ENCODE measurements at regions not wholly inside any gene's neighbourhood (a gene's known extent, or its start where the extent isn't known, plus 50 kb on each side); places are given as distances from the start of the nearest gene placed in this dataset.

- no peak for TF ChIP-seq POLR2A (IDR thresholded peaks at IDR 0.05)
- TF ChIP-seq, protein P1, sequence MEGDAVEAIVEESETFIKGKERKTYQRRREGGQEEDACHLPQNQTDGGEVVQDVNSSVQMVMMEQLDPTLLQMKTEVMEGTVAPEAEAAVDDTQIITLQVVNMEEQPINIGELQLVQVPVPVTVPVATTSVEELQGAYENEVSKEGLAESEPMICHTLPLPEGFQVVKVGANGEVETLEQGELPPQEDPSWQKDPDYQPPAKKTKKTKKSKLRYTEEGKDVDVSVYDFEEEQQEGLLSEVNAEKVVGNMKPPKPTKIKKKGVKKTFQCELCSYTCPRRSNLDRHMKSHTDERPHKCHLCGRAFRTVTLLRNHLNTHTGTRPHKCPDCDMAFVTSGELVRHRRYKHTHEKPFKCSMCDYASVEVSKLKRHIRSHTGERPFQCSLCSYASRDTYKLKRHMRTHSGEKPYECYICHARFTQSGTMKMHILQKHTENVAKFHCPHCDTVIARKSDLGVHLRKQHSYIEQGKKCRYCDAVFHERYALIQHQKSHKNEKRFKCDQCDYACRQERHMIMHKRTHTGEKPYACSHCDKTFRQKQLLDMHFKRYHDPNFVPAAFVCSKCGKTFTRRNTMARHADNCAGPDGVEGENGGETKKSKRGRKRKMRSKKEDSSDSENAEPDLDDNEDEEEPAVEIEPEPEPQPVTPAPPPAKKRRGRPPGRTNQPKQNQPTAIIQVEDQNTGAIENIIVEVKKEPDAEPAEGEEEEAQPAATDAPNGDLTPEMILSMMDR (IDR thresholded peaks at IDR 0.05): no peak
These were observed 843.1 kb upstream of the WWC1 start for GRCh38 chr5:167448376-167448775.
